HG02642 (cell line): ENCODE measurements at regions not wholly inside any gene's neighbourhood (a gene's known extent, or its start where the extent isn't known, plus 50 kb on each side); places are given as distances from the start of the nearest gene placed in this dataset.

Experiments
- ATAC-seq: cut with Tn5 transposase; IDR thresholded peaks from one replicate; pipeline ENCODE4 v1.9.1; 2021; ENCODE audit warnings: mild to moderate bottlenecking; ENCODE audit not compliant: unreplicated experiment, poor library complexity

- ATAC-seq = no peak
These were observed 328.2 kb upstream of the CDH7 start for GRCh38 chr18:65422544-65423136.

- ATAC-seq = no peak
These were observed 335.7 kb upstream of the CDH7 start for GRCh38 chr18:65415098-65415497.

GRCh38 chr18:65414501-65414900 lies 336.3 kb upstream of the CDH7 start:
- no peak for ATAC-seq

- ATAC-seq = no peak
These were observed 339.8 kb upstream of the CDH7 start for GRCh38 chr18:65411061-65411460.

- ATAC-seq = no peak
These were observed 341.6 kb upstream of the CDH7 start for GRCh38 chr18:65409261-65409660.

- ATAC-seq = no peak
These were observed 347.3 kb upstream of the CDH7 start for GRCh38 chr18:65403534-65403933.

GRCh38 chr18:65399091-65399490 lies 351.7 kb upstream of the CDH7 start:
- ATAC-seq = no peak

GRCh38 chr18:65398347-65399075 lies 352.3 kb upstream of the CDH7 start:
- no peak for ATAC-seq

GRCh38 chr18:65380986-65381385 lies 369.8 kb upstream of the CDH7 start:
- no peak for ATAC-seq

GRCh38 chr18:65380571-65380970 lies 370.2 kb upstream of the CDH7 start:
- no peak for ATAC-seq

- ATAC-seq = no peak
These were observed 377.9 kb upstream of the CDH7 start for GRCh38 chr18:65372904-65373303.

- ATAC-seq = no peak
These were observed 385.4 kb upstream of the CDH7 start for GRCh38 chr18:65365245-65365980.

- ATAC-seq = no peak
These were observed 386.7 kb upstream of the CDH7 start for GRCh38 chr18:65363911-65364632.

GRCh38 chr18:65363011-65363410 lies 387.8 kb upstream of the CDH7 start:
- ATAC-seq = no peak

- no peak for ATAC-seq
These were observed 391.3 kb upstream of the CDH7 start for GRCh38 chr18:65359479-65359878.

- ATAC-seq = no peak
These were observed 392.5 kb upstream of the CDH7 start for GRCh38 chr18:65358306-65358705.

- ATAC-seq = no peak
These were observed 398.6 kb upstream of the CDH7 start for GRCh38 chr18:65352186-65352585.

GRCh38 chr18:65349635-65350034 lies 401.2 kb upstream of the CDH7 start:
- ATAC-seq = no peak

- ATAC-seq = no peak
These were observed 403.4 kb upstream of the CDH7 start for GRCh38 chr18:65347446-65347845.

GRCh38 chr18:65346086-65346485 lies 404.7 kb upstream of the CDH7 start:
- ATAC-seq = no peak

GRCh38 chr18:65343571-65343970 lies 407.2 kb upstream of the CDH7 start:
- ATAC-seq = no peak
